HG03097 (cell line): ENCODE measurements at regions not wholly inside any gene's neighbourhood (a gene's known extent, or its start where the extent isn't known, plus 50 kb on each side); places are given as distances from the start of the nearest gene placed in this dataset.

Experiments
- ATAC-seq: cut with Tn5 transposase; IDR thresholded peaks from one replicate; pipeline ENCODE4 v1.9.1; 2021; ENCODE audit not compliant: unreplicated experiment, low FRiP score

GRCh38 chr22:47376901-47377505, 614.6 kb downstream of the TBC1D22A start:
- no peak for ATAC-seq

GRCh38 chr22:47376322-47376700, 613.9 kb downstream of the TBC1D22A start:
- ATAC-seq, result no peak

GRCh38 chr22:47375621-47376321, 613.3 kb downstream of the TBC1D22A start:
- ATAC-seq, result no peak

GRCh38 chr22:47374901-47375575, 612.6 kb downstream of the TBC1D22A start:
- no peak for ATAC-seq

- ATAC-seq, result no peak
These were observed 611.9 kb downstream of the TBC1D22A start for GRCh38 chr22:47374273-47374771.

- ATAC-seq, result no peak
These were observed 611.3 kb downstream of the TBC1D22A start for GRCh38 chr22:47373648-47374272.

- ATAC-seq, result no peak
These were observed 610.3 kb downstream of the TBC1D22A start for GRCh38 chr22:47372596-47373385.

GRCh38 chr22:47372111-47372581, 609.7 kb downstream of the TBC1D22A start:
- ATAC-seq, result no peak

- ATAC-seq, result no peak
These were observed 609.0 kb downstream of the TBC1D22A start for GRCh38 chr22:47371263-47372090.

GRCh38 chr22:47370448-47371262, 608.2 kb downstream of the TBC1D22A start:
- ATAC-seq, result no peak

- no peak for ATAC-seq
These were observed 607.1 kb downstream of the TBC1D22A start for GRCh38 chr22:47369431-47370015.

- ATAC-seq, result no peak
These were observed 606.6 kb downstream of the TBC1D22A start for GRCh38 chr22:47369020-47369419.

GRCh38 chr22:47367993-47368945, 605.8 kb downstream of the TBC1D22A start:
- ATAC-seq, result no peak

GRCh38 chr22:47367107-47367690, 604.7 kb downstream of the TBC1D22A start:
- ATAC-seq, result no peak

- no peak for ATAC-seq
These were observed 603.7 kb downstream of the TBC1D22A start for GRCh38 chr22:47366026-47366767.

- ATAC-seq, result no peak
These were observed 598.8 kb downstream of the TBC1D22A start for GRCh38 chr22:47361247-47361646.
